PFSK-1 (cell line): ENCODE measurements at regions not wholly inside any gene's neighbourhood (a gene's known extent, or its start where the extent isn't known, plus 50 kb on each side); places are given as distances from the start of the nearest gene placed in this dataset.

ENCODE experiments used
- POLR2AphosphoS5 ChIP-seq: IDR thresholded peaks from 2 replicates; pipeline ENCODE4 v1.6.1; 2012; ENCODE audit warnings: low read depth, mild to moderate bottlenecking, control low read depth, low read length, moderate library complexity
- TF ChIP-seq, protein P1 (sequence below), 2 experiments: IDR thresholded peaks; 2 replicates each; pipeline versions ENCODE4 v1.6.1 to v1.8.0; 2011 to 2012; ENCODE audit warnings: low read depth in 2 of 2, low read length in 2 of 2, control low read depth in 1 of 2, inconsistent platforms in 1 of 2, mild to moderate bottlenecking in 1 of 2, moderate library complexity in 1 of 2; ENCODE audit not compliant: insufficient read depth in 1 of 2

DNA sequence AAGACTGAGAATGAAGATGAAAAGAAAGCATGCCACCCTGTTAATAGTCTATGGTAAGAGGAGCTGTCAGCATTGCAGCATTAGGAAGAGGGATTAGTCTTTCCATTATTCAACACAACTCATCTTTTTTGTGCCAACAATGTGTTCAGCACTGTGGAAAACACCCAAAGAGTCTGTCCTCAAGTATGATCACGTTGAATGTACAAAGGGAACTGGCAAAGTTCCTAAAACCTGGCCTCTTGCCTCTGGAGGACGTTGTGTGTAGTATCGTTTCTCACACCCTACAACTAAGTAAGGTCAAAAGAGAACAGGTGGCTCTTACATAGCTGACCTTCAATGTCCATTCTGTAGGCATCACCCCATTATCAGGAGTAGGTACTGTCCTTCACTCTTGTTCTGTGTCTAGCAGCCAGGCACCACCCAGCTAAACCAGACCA is 147.9 kb upstream of the THBS1 start:
- no peak for TF ChIP-seq POLR2AphosphoS5
- TF ChIP-seq, protein P1, sequence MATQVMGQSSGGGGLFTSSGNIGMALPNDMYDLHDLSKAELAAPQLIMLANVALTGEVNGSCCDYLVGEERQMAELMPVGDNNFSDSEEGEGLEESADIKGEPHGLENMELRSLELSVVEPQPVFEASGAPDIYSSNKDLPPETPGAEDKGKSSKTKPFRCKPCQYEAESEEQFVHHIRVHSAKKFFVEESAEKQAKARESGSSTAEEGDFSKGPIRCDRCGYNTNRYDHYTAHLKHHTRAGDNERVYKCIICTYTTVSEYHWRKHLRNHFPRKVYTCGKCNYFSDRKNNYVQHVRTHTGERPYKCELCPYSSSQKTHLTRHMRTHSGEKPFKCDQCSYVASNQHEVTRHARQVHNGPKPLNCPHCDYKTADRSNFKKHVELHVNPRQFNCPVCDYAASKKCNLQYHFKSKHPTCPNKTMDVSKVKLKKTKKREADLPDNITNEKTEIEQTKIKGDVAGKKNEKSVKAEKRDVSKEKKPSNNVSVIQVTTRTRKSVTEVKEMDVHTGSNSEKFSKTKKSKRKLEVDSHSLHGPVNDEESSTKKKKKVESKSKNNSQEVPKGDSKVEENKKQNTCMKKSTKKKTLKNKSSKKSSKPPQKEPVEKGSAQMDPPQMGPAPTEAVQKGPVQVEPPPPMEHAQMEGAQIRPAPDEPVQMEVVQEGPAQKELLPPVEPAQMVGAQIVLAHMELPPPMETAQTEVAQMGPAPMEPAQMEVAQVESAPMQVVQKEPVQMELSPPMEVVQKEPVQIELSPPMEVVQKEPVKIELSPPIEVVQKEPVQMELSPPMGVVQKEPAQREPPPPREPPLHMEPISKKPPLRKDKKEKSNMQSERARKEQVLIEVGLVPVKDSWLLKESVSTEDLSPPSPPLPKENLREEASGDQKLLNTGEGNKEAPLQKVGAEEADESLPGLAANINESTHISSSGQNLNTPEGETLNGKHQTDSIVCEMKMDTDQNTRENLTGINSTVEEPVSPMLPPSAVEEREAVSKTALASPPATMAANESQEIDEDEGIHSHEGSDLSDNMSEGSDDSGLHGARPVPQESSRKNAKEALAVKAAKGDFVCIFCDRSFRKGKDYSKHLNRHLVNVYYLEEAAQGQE (IDR thresholded peaks at IDR 0.05; ENCODE audit: insufficient read depth in 1 of 2, low read depth in 2 of 2, low read length in 2 of 2): no peak
